Transverse colon (tissue), 3 donors: ENCODE measurements at regions not wholly inside any gene's neighbourhood (a gene's known extent, or its start where the extent isn't known, plus 50 kb on each side); places are given as distances from the start of the nearest gene placed in this dataset.
"Not testable (repeated sequence)": the region's sequence is repeated elsewhere in the genome, so short reads cannot be mapped to it uniquely, and the experiment has no call there.

Experiments used
- CTCF ChIP-seq, 5 experiments: fragments of 200-600 bp in 3 of 5; fragments of 450-650 bp in 2 of 5; sonication (generic) in 3 of 5; IDR thresholded peaks; 1 replicate in 2 of 5; 2 replicates in 3 of 5; pipeline ENCODE4 v1.5.1; 2016 to 2017; ENCODE audit warnings: antibody characterized with exemption in 5 of 5, inconsistent platforms in 3 of 5, mild to moderate bottlenecking in 2 of 5, moderate library complexity in 1 of 5
- EP300 ChIP-seq: sonication (generic); formaldehyde crosslinking; IDR thresholded peaks from one replicate; pipeline ENCODE4 v1.6.1; 2017; ENCODE audit warnings: antibody characterized with exemption, low read depth
- POLR2A ChIP-seq: fragments of 450-650 bp; IDR thresholded peaks from one replicate; pipeline ENCODE4 v1.6.1; 2016; ENCODE audit warnings: antibody characterized with exemption, mild to moderate bottlenecking, moderate library complexity

GRCh38 chr2:89584046-89584445, 892.6 kb downstream of the RPIA start:
- TF ChIP-seq POLR2A; CTCF (IDR thresholded peaks at IDR 0.05); EP300: not testable (repeated sequence)
